ENCODE measurements at regions not wholly inside any gene's neighbourhood (a gene's known extent, or its start where the extent isn't known, plus 50 kb on each side); places are given as distances from the start of the nearest gene placed in this dataset.

DNA sequence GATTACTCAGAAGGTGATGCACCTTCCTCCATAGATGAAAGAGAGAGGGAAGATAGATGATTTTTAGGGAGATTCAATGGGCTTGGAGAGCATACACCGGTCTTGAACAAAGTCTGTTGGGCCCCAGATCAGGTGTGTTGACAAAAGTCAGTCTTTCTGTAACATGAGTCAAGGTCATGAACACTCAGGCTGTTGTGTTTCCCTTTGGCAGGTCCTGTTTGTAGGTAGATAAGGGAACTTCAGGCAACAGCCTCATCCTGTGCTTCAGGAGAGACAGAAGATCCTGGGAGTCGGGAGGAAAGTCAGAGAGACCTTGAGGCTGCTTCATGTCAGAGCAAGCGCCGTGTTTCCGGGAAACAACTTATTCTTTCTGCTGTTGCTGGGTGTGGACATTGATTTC, 703.1 kb downstream of the BRD1 start:
- Histone ChIP-seq H3K27ac (ENCODE audit: low read length) (no peak overlapping the region), H3K4me3 (ENCODE audit: low read depth in 1 of 2, low read length in 2 of 2) (no peak overlapping the region), H3K27me3 (ENCODE audit: low read depth, low read length) (no peaks in the 10 kb centered on the region), H3K4me1 (ENCODE audit: control insufficient read depth in 1 of 2, insufficient read depth in 2 of 2, low read length in 2 of 2) (no peaks in the 10 kb centered on the region), H3K36me3 (ENCODE audit: control insufficient read depth in 1 of 2, insufficient read depth in 2 of 2, low read length in 2 of 2) (no peaks in the 10 kb centered on the region), H3K9me3 (ENCODE audit: control insufficient read depth in 1 of 2, low read length in 2 of 2) (no peaks in the 10 kb centered on the region)

- Histone ChIP-seq H3K27me3 (ENCODE audit: low read depth, low read length) (no peaks in the 10 kb centered on the region), H3K4me3 (ENCODE audit: low read depth in 1 of 2, low read length in 2 of 2) (no peak overlapping the region), H3K27ac (ENCODE audit: low read length) (no peak overlapping the region), H3K4me1 (ENCODE audit: control insufficient read depth in 1 of 2, insufficient read depth in 2 of 2, low read length in 2 of 2) (no peaks in the 10 kb centered on the region), H3K36me3 (ENCODE audit: control insufficient read depth in 1 of 2, insufficient read depth in 2 of 2, low read length in 2 of 2) (no peaks in the 10 kb centered on the region), H3K9me3 (ENCODE audit: control insufficient read depth in 1 of 2, low read length in 2 of 2) (no peaks in the 10 kb centered on the region)
Observed at GRCh38 chr22:49123621-49124192, 704.0 kb downstream of the BRD1 start.

- Histone ChIP-seq H3K4me1 (ENCODE audit: control insufficient read depth in 1 of 2, insufficient read depth in 2 of 2, low read length in 2 of 2) (no peaks in the 10 kb centered on the region), H3K27ac (ENCODE audit: low read length) (no peak overlapping the region), H3K36me3 (ENCODE audit: control insufficient read depth in 1 of 2, insufficient read depth in 2 of 2, low read length in 2 of 2) (no peaks in the 10 kb centered on the region), H3K9me3 (ENCODE audit: control insufficient read depth in 1 of 2, low read length in 2 of 2) (no peaks in the 10 kb centered on the region), H3K4me3 (ENCODE audit: low read depth in 1 of 2, low read length in 2 of 2) (no peak overlapping the region), H3K27me3 (ENCODE audit: low read depth, low read length) (no peaks in the 10 kb centered on the region)
Observed at GRCh38 chr22:49119551-49119952, 708.1 kb downstream of the BRD1 start.

DNA sequence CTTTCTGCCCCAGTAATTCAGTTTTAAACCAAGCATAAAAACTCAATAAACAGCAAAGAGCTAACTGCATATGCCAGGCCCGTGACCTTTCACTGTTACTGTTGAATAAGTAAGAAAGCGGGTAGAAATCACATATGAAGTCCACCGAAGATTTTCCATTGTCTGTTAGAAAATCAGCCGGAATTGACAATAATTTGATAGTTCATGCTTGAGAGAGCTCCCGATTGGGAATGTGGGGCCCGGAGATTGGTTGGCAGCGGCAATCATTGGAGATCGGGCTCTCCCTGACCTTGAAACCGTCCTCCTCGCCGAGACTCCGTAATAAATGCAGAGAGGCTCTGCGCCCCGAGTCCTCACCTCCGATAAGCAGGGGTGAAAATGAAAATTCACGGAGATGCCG, 709.6 kb downstream of the BRD1 start:
- Histone ChIP-seq H3K9me3 (ENCODE audit: control insufficient read depth in 1 of 2, low read length in 2 of 2) (no peaks in the 10 kb centered on the region), H3K27ac (ENCODE audit: low read length) (no peak overlapping the region)

DNA sequence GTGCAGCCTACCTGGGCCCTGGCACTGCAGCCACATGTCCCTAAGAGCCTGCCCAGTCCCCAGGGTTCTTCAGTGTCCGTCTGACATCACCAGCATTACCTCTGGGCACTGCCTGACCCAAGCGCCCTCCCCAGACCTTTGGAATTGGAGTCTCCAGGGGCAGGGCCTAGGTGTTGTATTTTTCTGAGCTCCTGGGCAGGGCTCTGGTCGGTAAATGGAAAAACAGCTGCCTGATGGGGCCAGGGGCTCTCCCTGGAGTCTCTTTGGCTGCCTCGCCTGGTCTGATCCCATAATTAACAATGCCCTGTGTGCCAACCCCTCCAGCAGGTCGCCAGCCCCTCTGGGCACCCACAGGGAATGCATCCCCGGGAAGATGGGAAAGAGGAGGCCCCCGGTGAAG, 710.2 kb downstream of the BRD1 start:
- Histone ChIP-seq H3K4me1 (ENCODE audit: control insufficient read depth in 1 of 2, insufficient read depth in 2 of 2, low read length in 2 of 2) (no peaks in the 10 kb centered on the region), H3K36me3 (ENCODE audit: control insufficient read depth in 1 of 2, insufficient read depth in 2 of 2, low read length in 2 of 2) (no peaks in the 10 kb centered on the region), H3K27me3 (ENCODE audit: low read depth, low read length) (no peaks in the 10 kb centered on the region), H3K9me3 (ENCODE audit: control insufficient read depth in 1 of 2, low read length in 2 of 2) (no peaks in the 10 kb centered on the region), H3K27ac (ENCODE audit: low read length) (no peak overlapping the region), H3K4me3 (ENCODE audit: low read depth in 1 of 2, low read length in 2 of 2) (no peak overlapping the region)

More for the DNA sequence above, 709.6 kb downstream of the BRD1 start:
- no peak overlapping the region for H3K4me3 ChIP-seq (ENCODE audit: low read depth in 1 of 2, low read length in 2 of 2)
- no peaks in the 10 kb centered on the region for H3K4me1 ChIP-seq (ENCODE audit: control insufficient read depth in 1 of 2, insufficient read depth in 2 of 2, low read length in 2 of 2)
- H3K36me3 ChIP-seq (ENCODE audit: control insufficient read depth in 1 of 2, insufficient read depth in 2 of 2, low read length in 2 of 2), result no peaks in the 10 kb centered on the region
- H3K27me3 ChIP-seq (ENCODE audit: low read depth, low read length), result no peaks in the 10 kb centered on the region

DNA sequence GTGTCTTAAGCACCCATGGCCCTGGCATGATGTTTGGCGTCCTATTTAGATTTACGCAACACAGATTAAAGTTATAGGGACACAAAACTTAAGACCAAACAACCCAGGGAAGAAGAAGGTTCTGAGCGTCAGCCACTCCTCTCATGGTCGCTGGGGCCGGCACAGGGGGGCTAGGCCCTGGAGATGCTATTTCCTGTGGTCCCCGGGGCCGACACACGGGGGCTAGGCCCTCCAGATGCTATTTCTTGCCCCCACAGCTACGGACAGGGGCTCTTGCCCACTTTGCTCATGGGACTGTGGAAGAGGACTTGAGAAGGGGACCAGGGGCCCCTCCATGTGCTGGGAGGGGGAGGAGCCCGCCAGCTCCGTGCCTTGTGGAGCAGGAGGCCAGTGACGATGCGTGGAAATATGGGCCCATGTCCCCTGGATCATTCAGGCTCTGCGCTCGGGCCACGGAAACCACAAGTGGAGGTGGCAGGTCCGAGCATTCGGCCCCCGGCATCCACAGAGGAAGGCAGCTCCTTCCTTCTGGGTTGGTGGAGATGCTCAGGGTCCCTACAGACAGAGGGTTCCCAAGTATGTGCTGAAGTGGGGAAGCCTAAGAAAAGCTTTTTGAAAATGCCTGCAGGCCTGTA, 711.1 kb downstream of the BRD1 start:
- Histone ChIP-seq H3K9me3 (ENCODE audit: control insufficient read depth in 1 of 2, low read length in 2 of 2) (no peaks in the 10 kb centered on the region), H3K36me3 (ENCODE audit: control insufficient read depth in 1 of 2, insufficient read depth in 2 of 2, low read length in 2 of 2) (no peaks in the 10 kb centered on the region), H3K27ac (ENCODE audit: low read length) (no peak overlapping the region), H3K4me3 (ENCODE audit: low read depth in 1 of 2, low read length in 2 of 2) (no peak overlapping the region), H3K4me1 (ENCODE audit: control insufficient read depth in 1 of 2, insufficient read depth in 2 of 2, low read length in 2 of 2) (no peaks in the 10 kb centered on the region), H3K27me3 (ENCODE audit: low read depth, low read length) (no peaks in the 10 kb centered on the region)

DNA sequence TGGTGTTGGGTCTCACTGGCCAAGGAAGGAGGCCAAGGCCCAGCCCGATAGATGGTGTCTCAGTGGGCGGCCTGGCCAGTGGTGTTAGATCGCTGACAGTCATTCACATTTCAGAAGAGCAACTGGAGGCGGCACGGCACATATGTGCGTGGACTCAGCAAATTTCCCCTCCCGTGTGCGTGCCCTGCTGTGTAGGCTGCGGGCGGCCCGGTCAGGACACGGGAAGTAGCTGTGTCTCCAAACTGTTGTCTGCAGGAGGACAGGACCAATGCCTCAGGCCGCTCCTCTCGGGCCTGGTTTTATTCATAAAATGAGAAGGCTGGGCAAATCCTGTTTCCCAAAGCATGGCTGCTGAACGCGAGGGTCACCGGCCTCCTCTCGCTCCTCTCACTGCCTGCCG, 711.7 kb downstream of the BRD1 start:
- no peaks in the 10 kb centered on the region for H3K27me3 ChIP-seq (ENCODE audit: low read depth, low read length)

DNA sequence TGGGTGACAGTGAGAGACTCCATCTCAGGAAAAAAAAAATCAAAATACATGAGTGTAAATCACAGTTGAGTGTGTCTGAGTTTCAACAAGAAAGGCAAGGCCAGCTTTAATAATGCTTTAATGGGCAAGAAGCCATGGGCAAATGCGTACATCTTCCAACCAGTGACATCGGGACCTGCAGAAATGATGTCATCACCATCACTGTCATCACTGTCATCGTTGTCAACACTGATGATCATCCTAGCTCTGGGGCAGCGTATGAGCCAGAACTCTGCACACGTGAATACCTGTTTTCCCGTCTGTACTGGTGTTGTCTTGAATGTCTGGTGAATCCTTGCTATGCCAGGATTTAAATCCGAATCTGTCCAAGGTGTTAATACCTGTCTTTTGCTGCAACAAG, 712.5 kb downstream of the BRD1 start:
- Histone ChIP-seq H3K27ac (ENCODE audit: low read length) (no peak overlapping the region), H3K4me3 (ENCODE audit: low read depth in 1 of 2, low read length in 2 of 2) (no peak overlapping the region), H3K27me3 (ENCODE audit: low read depth, low read length) (no peaks in the 10 kb centered on the region), H3K9me3 (ENCODE audit: control insufficient read depth in 1 of 2, low read length in 2 of 2) (no peaks in the 10 kb centered on the region), H3K4me1 (ENCODE audit: control insufficient read depth in 1 of 2, insufficient read depth in 2 of 2, low read length in 2 of 2) (no peaks in the 10 kb centered on the region), H3K36me3 (ENCODE audit: control insufficient read depth in 1 of 2, insufficient read depth in 2 of 2, low read length in 2 of 2) (no peaks in the 10 kb centered on the region)

More for the DNA sequence above, 711.7 kb downstream of the BRD1 start:
- Histone ChIP-seq H3K27ac (ENCODE audit: low read length) (no peak overlapping the region), H3K9me3 (ENCODE audit: control insufficient read depth in 1 of 2, low read length in 2 of 2) (no peaks in the 10 kb centered on the region), H3K4me3 (ENCODE audit: low read depth in 1 of 2, low read length in 2 of 2) (no peak overlapping the region), H3K4me1 (ENCODE audit: control insufficient read depth in 1 of 2, insufficient read depth in 2 of 2, low read length in 2 of 2) (no peaks in the 10 kb centered on the region), H3K36me3 (ENCODE audit: control insufficient read depth in 1 of 2, insufficient read depth in 2 of 2, low read length in 2 of 2) (no peaks in the 10 kb centered on the region)

- H3K9me3 ChIP-seq (ENCODE audit: control insufficient read depth in 1 of 2, low read length in 2 of 2), result no peaks in the 10 kb centered on the region
- H3K36me3 ChIP-seq (ENCODE audit: control insufficient read depth in 1 of 2, insufficient read depth in 2 of 2, low read length in 2 of 2), result no peaks in the 10 kb centered on the region
- H3K4me1 ChIP-seq (ENCODE audit: control insufficient read depth in 1 of 2, insufficient read depth in 2 of 2, low read length in 2 of 2), result no peaks in the 10 kb centered on the region
- no peaks in the 10 kb centered on the region for H3K27me3 ChIP-seq (ENCODE audit: low read depth, low read length)
- H3K27ac ChIP-seq (ENCODE audit: low read length), result no peak overlapping the region
- no peak overlapping the region for H3K4me3 ChIP-seq (ENCODE audit: low read depth in 1 of 2, low read length in 2 of 2)
Observed at GRCh38 chr22:49113758-49114157, 713.9 kb downstream of the BRD1 start.

DNA sequence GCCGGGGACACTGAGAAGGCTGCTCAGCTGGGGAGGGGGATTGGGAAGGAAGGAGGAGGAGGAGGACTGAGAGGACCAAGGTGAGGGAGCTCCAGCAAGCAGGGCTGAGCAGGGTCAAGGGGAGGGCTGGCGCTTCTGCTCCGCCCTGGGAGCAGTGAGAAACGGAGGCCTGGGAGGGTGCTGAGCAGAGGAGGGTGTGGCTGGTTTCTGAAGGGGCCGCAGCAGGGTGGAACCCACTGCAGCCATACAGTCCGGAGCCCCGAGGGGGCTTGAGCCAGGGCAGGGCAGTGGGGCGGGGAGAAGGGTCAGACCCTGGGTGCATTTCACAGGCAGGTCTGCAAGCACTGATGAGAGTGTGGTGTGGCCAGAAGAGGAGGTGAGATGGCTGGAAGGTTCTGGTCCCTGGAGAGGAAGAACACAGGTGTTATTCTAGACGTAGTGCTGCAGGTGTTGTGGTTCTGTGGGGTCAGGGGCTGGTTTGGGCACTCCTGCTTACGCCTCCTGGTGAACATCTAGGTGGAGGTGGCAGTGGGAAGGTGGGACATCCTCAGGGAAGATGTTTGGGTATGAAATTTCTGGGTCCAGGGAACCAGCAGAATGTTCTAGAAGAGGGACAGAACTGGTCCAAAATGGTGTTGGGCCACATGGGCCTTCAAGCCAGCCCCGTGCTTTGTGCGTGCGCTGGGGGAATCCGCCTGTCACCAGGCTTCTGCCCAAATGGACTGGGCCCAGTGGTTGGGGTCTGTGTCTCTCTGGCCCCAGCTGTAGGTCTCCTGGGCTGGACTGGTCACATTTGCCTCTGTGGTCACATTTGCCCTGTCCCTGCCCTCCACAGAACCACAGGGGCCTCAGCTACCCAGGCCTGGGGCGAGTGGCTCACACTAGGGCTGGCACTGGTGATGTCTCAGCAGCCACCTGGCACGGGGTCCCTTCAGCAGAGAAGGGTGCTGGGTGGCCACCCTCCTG, 714.7 kb downstream of the BRD1 start:
- Histone ChIP-seq H3K27me3 (ENCODE audit: low read depth, low read length) (no peaks in the 10 kb centered on the region), H3K27ac (ENCODE audit: low read length) (no peak overlapping the region), H3K9me3 (ENCODE audit: control insufficient read depth in 1 of 2, low read length in 2 of 2) (no peaks in the 10 kb centered on the region), H3K4me1 (ENCODE audit: control insufficient read depth in 1 of 2, insufficient read depth in 2 of 2, low read length in 2 of 2) (no peaks in the 10 kb centered on the region), H3K36me3 (ENCODE audit: control insufficient read depth in 1 of 2, insufficient read depth in 2 of 2, low read length in 2 of 2) (no peaks in the 10 kb centered on the region), H3K4me3 (ENCODE audit: low read depth in 1 of 2, low read length in 2 of 2) (no peak overlapping the region)

DNA sequence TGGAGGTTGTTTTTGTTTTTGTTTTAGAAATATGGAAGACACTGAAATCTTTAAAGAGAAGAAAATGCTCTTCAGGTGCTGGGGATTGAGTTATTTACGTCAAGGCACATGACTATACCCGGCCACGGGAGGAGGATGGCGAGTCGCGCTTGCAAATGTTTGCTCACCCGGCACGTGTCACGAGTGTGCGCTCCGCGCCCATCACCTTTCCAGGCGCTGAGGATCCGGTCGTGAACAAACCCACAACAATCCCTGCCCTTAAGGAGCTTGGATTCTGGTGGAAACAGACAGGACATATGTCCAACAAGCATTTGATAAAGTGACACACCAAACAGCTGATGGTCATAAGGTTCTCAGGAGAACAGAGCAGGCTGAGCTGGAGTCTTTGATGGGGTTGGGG, 715.5 kb downstream of the BRD1 start:
- no peak overlapping the region for H3K4me3 ChIP-seq (ENCODE audit: low read depth in 1 of 2, low read length in 2 of 2)
- no peaks in the 10 kb centered on the region for H3K4me1 ChIP-seq (ENCODE audit: control insufficient read depth in 1 of 2, insufficient read depth in 2 of 2, low read length in 2 of 2)
- no peaks in the 10 kb centered on the region for H3K9me3 ChIP-seq (ENCODE audit: control insufficient read depth in 1 of 2, low read length in 2 of 2)
- no peaks in the 10 kb centered on the region for H3K27me3 ChIP-seq (ENCODE audit: low read depth, low read length)
- H3K27ac ChIP-seq (ENCODE audit: low read length), result no peak overlapping the region
- H3K36me3 ChIP-seq (ENCODE audit: control insufficient read depth in 1 of 2, insufficient read depth in 2 of 2, low read length in 2 of 2), result no peaks in the 10 kb centered on the region

All from muscle layer of duodenum (tissue), 2 donors.